ENCODE measurements at regions not wholly inside any gene's neighbourhood (a gene's known extent, or its start where the extent isn't known, plus 50 kb on each side); places are given as distances from the start of the nearest gene placed in this dataset.

DNA sequence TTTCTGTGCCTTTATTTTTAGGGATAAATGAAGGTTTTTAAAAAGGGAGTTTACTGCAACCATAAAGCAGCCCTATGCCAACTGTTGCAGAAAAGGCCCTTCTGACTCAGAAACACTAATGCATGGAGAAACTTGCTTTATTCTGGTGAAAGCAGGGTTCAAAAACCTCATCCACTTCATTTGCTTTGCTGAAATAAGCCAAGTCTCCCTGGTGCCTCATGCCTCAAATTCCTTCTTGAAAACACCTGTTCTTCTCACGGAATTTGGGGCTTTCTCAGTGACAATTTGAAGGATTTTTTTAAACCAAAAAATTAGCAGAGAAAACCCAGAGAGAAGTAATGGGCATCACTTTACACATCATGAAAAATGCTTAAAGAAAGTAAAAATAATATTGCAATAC is 349.0 kb downstream of the PCDH7 start:
- no peak for TF ChIP-seq CTCF (IDR thresholded peaks at IDR 0.05)
- no peak for DNase-seq (ENCODE audit: low spot score)

DNA sequence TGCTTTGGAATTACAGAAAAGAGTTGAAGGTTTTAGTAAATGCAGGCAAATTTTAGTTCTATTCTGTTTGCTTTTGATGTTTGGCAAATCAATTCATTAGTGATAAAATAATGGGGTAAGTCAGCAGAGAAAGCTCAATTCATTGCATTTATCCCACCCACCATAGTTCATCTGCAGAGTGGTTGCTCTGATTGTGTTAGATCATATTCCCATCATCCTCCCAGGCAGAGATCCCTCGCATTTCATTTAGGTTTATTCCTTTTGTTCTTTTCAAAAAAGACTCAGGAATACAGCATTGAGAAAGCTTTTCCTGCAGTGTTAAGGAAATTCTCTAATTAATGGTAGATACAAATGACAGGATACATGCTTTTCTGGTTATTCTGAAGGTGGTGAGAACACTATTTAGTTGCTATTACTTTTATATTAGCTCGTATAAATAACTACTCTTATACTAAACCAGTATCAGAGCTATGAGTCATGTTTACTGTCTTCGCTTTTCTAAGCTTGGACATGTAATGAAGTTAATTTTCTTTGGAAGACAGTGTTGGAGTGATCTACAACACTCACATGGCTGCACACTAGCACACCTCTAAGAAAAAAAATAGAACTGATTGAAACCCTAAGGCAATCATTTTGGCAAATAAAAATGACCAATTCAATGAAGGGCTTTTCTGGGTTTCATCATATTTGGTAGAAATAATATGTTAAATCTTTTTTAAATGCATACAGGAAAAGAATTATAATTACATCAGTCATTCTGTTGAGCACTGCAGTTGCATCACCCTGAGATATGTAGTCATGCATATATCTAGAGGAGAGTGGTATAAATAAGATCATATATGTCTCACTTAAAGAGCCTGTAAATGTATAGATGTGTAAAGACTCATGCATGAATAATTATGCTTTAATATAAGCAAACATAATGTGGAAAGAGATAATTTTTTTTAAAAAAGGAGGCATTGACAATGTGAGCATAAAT is 351.6 kb downstream of the PCDH7 start:
- no peak for TF ChIP-seq CTCF (IDR thresholded peaks at IDR 0.05)
- ATAC-seq (ENCODE audit: low FRiP score) = no peak
- no peak for DNase-seq (ENCODE audit: low spot score)

More for the DNA sequence above, 349.0 kb downstream of the PCDH7 start:
- no peak for ATAC-seq (ENCODE audit: low FRiP score)

GRCh38 chr4:31075969-31076368 is 355.8 kb downstream of the PCDH7 start:
- no peak for ATAC-seq (ENCODE audit: low FRiP score)
- TF ChIP-seq CTCF (IDR thresholded peaks at IDR 0.05) = no peak

GRCh38 chr4:31078661-31079060 is 358.5 kb downstream of the PCDH7 start:
- ATAC-seq (ENCODE audit: low FRiP score) (no peak), DNase-seq (ENCODE audit: low spot score) (no peak)
- no peak for TF ChIP-seq CTCF (IDR thresholded peaks at IDR 0.05)

More at GRCh38 chr4:31075969-31076368, 355.8 kb downstream of the PCDH7 start:
- DNase-seq (ENCODE audit: low spot score) = no peak

GRCh38 chr4:31080887-31081286 is 360.7 kb downstream of the PCDH7 start:
- no peak for TF ChIP-seq CTCF (IDR thresholded peaks at IDR 0.05)
- ATAC-seq (ENCODE audit: low FRiP score) = no peak
- DNase-seq (ENCODE audit: low spot score) = no peak

GRCh38 chr4:31081366-31081765 is 361.2 kb downstream of the PCDH7 start:
- DNase-seq (ENCODE audit: low spot score) (no peak), ATAC-seq (ENCODE audit: low FRiP score) (no peak)
- TF ChIP-seq CTCF (IDR thresholded peaks at IDR 0.05) = no peak

DNA sequence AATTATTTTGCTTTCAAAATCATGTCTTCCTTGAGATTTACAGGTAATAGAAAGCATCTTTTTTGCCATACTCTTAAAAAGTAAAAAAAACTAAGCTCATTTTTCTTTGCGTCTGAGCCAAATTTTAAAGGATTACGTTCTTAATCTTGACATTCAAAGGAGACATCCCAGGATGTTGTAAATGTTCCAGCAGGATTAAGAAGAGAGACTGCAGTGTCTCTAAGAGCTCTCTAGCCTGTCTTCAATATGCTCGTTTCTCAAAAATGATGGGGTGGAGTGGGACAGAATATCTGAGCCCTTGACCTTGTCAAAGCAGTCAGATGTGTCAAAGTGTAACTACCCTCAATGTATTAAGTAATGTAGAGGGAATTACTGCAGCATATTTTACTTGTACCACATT is 363.3 kb downstream of the PCDH7 start:
- no peak for TF ChIP-seq CTCF (IDR thresholded peaks at IDR 0.05)
- ATAC-seq (ENCODE audit: low FRiP score) = no peak
- no peak for DNase-seq (ENCODE audit: low spot score)

All from omental fat pad (tissue), 3 donors.